Endothelial cell of umbilical vein (primary cell): ENCODE measurements at regions not wholly inside any gene's neighbourhood (a gene's known extent, or its start where the extent isn't known, plus 50 kb on each side); places are given as distances from the start of the nearest gene placed in this dataset.

Experiments
- BruUV-seq: library from RNA; stranded (reverse); fragments of 400-500 nt; replicated peaks from 2 replicates; lab custom pipeline; 2021; lab: Mats Ljungman, UMichigan
- CTCF ChIA-PET: fragments of 300-600, 350-600 bp; sonication (Branson Sonifier 250); formaldehyde crosslinking; loops from one replicate; lab custom pipeline; 2021; ENCODE audit warnings: antibody characterized with exemption, inconsistent platforms; lab: Charles Lee
- POLR2A ChIA-PET: fragments of 300-600, 350-600 bp; sonication (Branson Sonifier 250); formaldehyde crosslinking; loops from one replicate; lab custom pipeline; 2021; ENCODE audit warnings: antibody characterized with exemption, inconsistent platforms; lab: Charles Lee
- DNase-seq: peaks from one replicate; pipeline ENCODE4 v3.0.0-alpha.2; 2011; ENCODE audit warnings: low read depth, low spot score
- FAIRE-seq: peaks from 2 replicates; lab custom pipeline; 2011; peaks lifted over from hg19 to GRCh38; lab: Jason Lieb, UNC
- H2AFZ ChIP-seq: 2 replicates; pipeline ENCODE4 v1.6.0; 2012; ENCODE audit warnings: low read depth, low read length, control low read depth, inconsistent platforms
- H3K27ac ChIP-seq: 2 replicates; pipeline ENCODE4 v1.5.1; 2011; ENCODE audit warnings: low read depth, mild to moderate bottlenecking, control low read depth, low read length, moderate library complexity; ENCODE audit not compliant: insufficient read depth
- H3K27me3 ChIP-seq, 2 experiments: 2 replicates each; pipeline versions ENCODE4 v1.6.0 to v1.6.1; 2011; ENCODE audit warnings: low read length in 2 of 2, mixed read lengths in 1 of 2; ENCODE audit not compliant: control insufficient read depth in 2 of 2, insufficient read depth in 2 of 2
- H3K36me3 ChIP-seq, 2 experiments: 2 replicates in 1 of 2; 3 replicates in 1 of 2; pipeline ENCODE4 v1.5.1; 2011; ENCODE audit warnings: low read length in 2 of 2, mild to moderate bottlenecking in 1 of 2, moderate library complexity in 1 of 2; ENCODE audit not compliant: control insufficient read depth in 2 of 2, insufficient read depth in 2 of 2; ENCODE audit errors: extremely low read depth in 1 of 2
- H3K4me1 ChIP-seq: 3 replicates; pipeline ENCODE4 v1.5.1; 2011; ENCODE audit warnings: mild to moderate bottlenecking, low read length; ENCODE audit not compliant: control insufficient read depth, insufficient read depth; ENCODE audit errors: extremely low read depth
- H3K4me2 ChIP-seq: 2 replicates; pipeline ENCODE4 v1.6.1; 2011; ENCODE audit warnings: low read length, control low read depth, mixed read lengths; ENCODE audit not compliant: insufficient read depth
- H3K4me3 ChIP-seq, 3 experiments: fragments of 200-600 bp in 1 of 3; sonication (generic), shearing (Covaris generic) in 1 of 3; replicated peaks in 1 of 3; 2 replicates each; pipeline ENCODE4 v1.5.1; 2011 to 2016; ENCODE audit warnings: control low read depth in 3 of 3, low read length in 3 of 3, mild to moderate bottlenecking in 2 of 3, inconsistent platforms in 1 of 3, low read depth in 1 of 3, moderate library complexity in 1 of 3; ENCODE audit not compliant: insufficient read depth in 1 of 3
- H3K79me2 ChIP-seq: 2 replicates; pipeline ENCODE4 v1.6.0; 2012; ENCODE audit warnings: low read length, inconsistent platforms; ENCODE audit not compliant: control insufficient read depth, insufficient read depth
- H3K9ac ChIP-seq: replicated peaks from 2 replicates; pipeline ENCODE3; 2011; ENCODE audit warnings: low read length, control low read depth; ENCODE audit not compliant: insufficient read depth; ENCODE audit errors: extremely low read depth
- H3K9me1 ChIP-seq: replicated peaks from 3 replicates; pipeline ENCODE4 v1.6.0; 2011; ENCODE audit warnings: mild to moderate bottlenecking, low read length; ENCODE audit not compliant: control insufficient read depth, insufficient read depth; ENCODE audit errors: extremely low read depth
- H3K9me3 ChIP-seq: replicated peaks from 2 replicates; pipeline ENCODE4 v1.5.1; 2012; ENCODE audit warnings: low read length, inconsistent platforms; ENCODE audit not compliant: control insufficient read depth, insufficient read depth
- H4K20me1 ChIP-seq: replicated peaks from 2 replicates; pipeline ENCODE3; 2011; ENCODE audit warnings: mild to moderate bottlenecking, low read length; ENCODE audit not compliant: control insufficient read depth, insufficient read depth; ENCODE audit errors: extremely low read depth
- CTCF ChIP-seq, 2 donors: IDR thresholded peaks; 1 replicate in 1 of 2; 2 replicates in 1 of 2; pipeline ENCODE4 v1.5.1; 2011; ENCODE audit warnings: low read length in 2 of 2, mild to moderate bottlenecking in 2 of 2, moderate library complexity in 2 of 2, control low read depth in 1 of 2, inconsistent platforms in 1 of 2, low read depth in 1 of 2; ENCODE audit not compliant: insufficient read depth in 1 of 2; ENCODE audit errors: extremely low read depth in 1 of 2
- EZH2 ChIP-seq: IDR thresholded peaks from 2 replicates; pipeline ENCODE4 v1.6.1; 2012; ENCODE audit warnings: borderline replicate concordance, low read depth, mild to moderate bottlenecking, moderate library complexity, low read length, inconsistent platforms; ENCODE audit not compliant: severe bottlenecking
- FOS ChIP-seq: IDR thresholded peaks from 2 replicates; pipeline ENCODE4 v1.6.1; 2011; ENCODE audit warnings: mild to moderate bottlenecking, low read length, moderate library complexity, borderline replicate concordance; ENCODE audit not compliant: insufficient read depth
- GATA2 ChIP-seq: IDR thresholded peaks from 2 replicates; pipeline ENCODE4 v1.7.0; 2011; ENCODE audit warnings: low read depth, mild to moderate bottlenecking, moderate library complexity, mixed read lengths, low read length; ENCODE audit not compliant: insufficient read length, insufficient read depth
- JUN ChIP-seq: IDR thresholded peaks from 2 replicates; pipeline ENCODE4 v1.6.1; 2011; ENCODE audit warnings: borderline replicate concordance, low read depth; ENCODE audit not compliant: insufficient read length, insufficient read depth
- MAX ChIP-seq: IDR thresholded peaks from 2 replicates; pipeline ENCODE4 v1.6.1; 2011; ENCODE audit not compliant: insufficient read depth, insufficient read length
- MYC ChIP-seq: IDR thresholded peaks from one replicate; pipeline ENCODE4 v1.6.1; 2011; ENCODE audit warnings: mild to moderate bottlenecking, low read depth, low read length
- POLR2A ChIP-seq: IDR thresholded peaks from 2 replicates; pipeline ENCODE4 v1.6.1; 2012; ENCODE audit warnings: low read depth, mild to moderate bottlenecking, control low read depth, low read length
- POLR2AphosphoS5 ChIP-seq: IDR thresholded peaks from 2 replicates; pipeline ENCODE4 v1.6.1; 2012; ENCODE audit warnings: low read depth, mild to moderate bottlenecking, control low read depth, low read length, moderate library complexity; ENCODE audit not compliant: insufficient read depth
- dilution Hi-C: fragments of 300-500 bp; cut with MboI; formaldehyde crosslinking; loops from one replicate; pipeline ENCODE4 v1.15.0; 2019; ENCODE audit warnings: low sequenced_read_pairs; ENCODE audit not compliant: extremely low pct_ligation_motif_present
- intact Hi-C: fragments of 100-400 bp; cut with micrococcal nuclease; formaldehyde crosslinking; loops from one replicate; pipeline ENCODE4 v1.10.0; 2022

GRCh38 chr1:200233393-200233792, 176.4 kb downstream of the ZNF281 start:
- CTCF ChIA-PET, result interaction anchor here (0.9 kb wide), 1 partner anchor 43 kb away, joined by 3 read pairs; no protein-coding TSS in a partner anchor
- no peak overlapping the region for H3K27ac ChIP-seq

More at GRCh38 chr1:200233393-200233792, 176.4 kb downstream of the ZNF281 start:
- no peak for TF ChIP-seq MAX
- no peak for TF ChIP-seq POLR2A
- no peak for TF ChIP-seq MYC
- no peak for TF ChIP-seq POLR2AphosphoS5
- no peak for TF ChIP-seq GATA2
- no peak for TF ChIP-seq FOS
- no peak for TF ChIP-seq JUN
- no peak for TF ChIP-seq CTCF (IDR thresholded peaks at IDR 0.05; ENCODE audit: extremely low read depth in 1 of 2, insufficient read depth in 1 of 2, low read depth in 1 of 2, low read length in 2 of 2)
- TF ChIP-seq EZH2, result no peak
- peak overlapping the region; percentile 34 for H2AFZ ChIP-seq
- no peak overlapping the region for H3K4me2 ChIP-seq
- no peak overlapping the region for H3K9ac ChIP-seq
- BruUV-seq, result no TSS peak
- H3K9me1 ChIP-seq, result no peaks in the 10 kb centered on the region
- intact Hi-C loops, result loop anchor here (2.0 kb wide), 1 partner anchor 157 kb away; no protein-coding TSS in a partner anchor
- dilution Hi-C loops, result no loop called here
- DNase-seq, result no peak
- H3K36me3 ChIP-seq, result no peaks in the 10 kb centered on the region
- H3K79me2 ChIP-seq, result no peaks in the 10 kb centered on the region
- FAIRE-seq, result peak; percentile 77
- H3K4me3 ChIP-seq, result no peak overlapping the region
- H3K9me3 ChIP-seq, result no peaks in the 10 kb centered on the region
- POLR2A ChIA-PET, result no interaction called here
- no peaks in the 10 kb centered on the region for H4K20me1 ChIP-seq
- peaks cover 18% of the 10 kb centered on the region for H3K4me1 ChIP-seq
- no peaks in the 10 kb centered on the region for H3K27me3 ChIP-seq
